HFFc6 (cell line): ENCODE measurements at regions not wholly inside any gene's neighbourhood (a gene's known extent, or its start where the extent isn't known, plus 50 kb on each side); places are given as distances from the start of the nearest gene placed in this dataset.

ENCODE experiments used
- DNase-seq: peaks from one replicate; pipeline ENCODE4 v3.0.0-alpha.2; 2018
- H3K27ac Mint-ChIP-seq: 2 replicates; pipeline ENCODE4 v1.8.0; 2020; ENCODE audit warnings: mild to moderate bottlenecking, mixed read lengths
- H3K27me3 Mint-ChIP-seq: 2 replicates; pipeline ENCODE4 v1.8.0; 2021; ENCODE audit warnings: mild to moderate bottlenecking, moderate library complexity, mixed read lengths; ENCODE audit not compliant: insufficient read depth
- H3K36me3 Mint-ChIP-seq: 2 replicates; pipeline ENCODE4 v1.8.0; 2021; ENCODE audit warnings: low read depth, mixed read lengths
- H3K4me1 Mint-ChIP-seq: 2 replicates; pipeline ENCODE4 v1.8.0; 2020; ENCODE audit warnings: low read depth, mixed read lengths
- H3K4me3 Mint-ChIP-seq: 2 replicates; pipeline ENCODE4 v1.8.0; 2020; ENCODE audit warnings: mild to moderate bottlenecking, moderate library complexity, mixed read lengths
- H3K9me3 Mint-ChIP-seq: 2 replicates; pipeline ENCODE4 v1.8.0; 2020; ENCODE audit warnings: mild to moderate bottlenecking, mixed read lengths
- TF ChIP-seq, protein P1 (sequence below): fragments of 200-600 bp; sonication (generic); IDR thresholded peaks from 2 replicates; pipeline ENCODE4 v1.5.0; 2021; ENCODE audit warnings: antibody characterized with exemption, mild to moderate bottlenecking

DNA sequence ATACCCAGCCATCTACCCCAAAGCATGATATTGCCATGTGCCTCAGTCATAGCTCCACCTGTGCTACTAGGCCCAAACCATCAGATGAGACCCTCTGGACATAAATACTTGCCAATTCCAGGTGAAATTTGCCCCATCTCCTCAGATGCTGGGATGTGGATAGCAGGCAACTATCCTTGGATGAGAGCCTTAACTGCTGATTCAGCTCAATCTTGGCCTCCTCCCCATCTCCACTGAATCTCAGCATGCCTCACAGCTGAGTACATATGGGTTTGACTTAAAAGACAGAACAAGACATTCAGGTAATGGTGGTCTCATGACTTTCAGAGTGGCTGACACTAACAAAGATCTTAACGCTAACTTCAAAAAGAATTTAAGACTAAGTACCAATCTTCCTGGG lies 50.8 kb upstream of the KLHL13 start:
- H3K27ac Mint-ChIP-seq: no peak overlapping the region
- H3K36me3 Mint-ChIP-seq: no peaks in the 10 kb centered on the region; the same call in 1 of the 2 replicates
- H3K4me3 Mint-ChIP-seq: no peak overlapping the region
- DNase-seq: no peak
- no peaks in the 10 kb centered on the region for H3K27me3 Mint-ChIP-seq
- TF ChIP-seq, protein P1, sequence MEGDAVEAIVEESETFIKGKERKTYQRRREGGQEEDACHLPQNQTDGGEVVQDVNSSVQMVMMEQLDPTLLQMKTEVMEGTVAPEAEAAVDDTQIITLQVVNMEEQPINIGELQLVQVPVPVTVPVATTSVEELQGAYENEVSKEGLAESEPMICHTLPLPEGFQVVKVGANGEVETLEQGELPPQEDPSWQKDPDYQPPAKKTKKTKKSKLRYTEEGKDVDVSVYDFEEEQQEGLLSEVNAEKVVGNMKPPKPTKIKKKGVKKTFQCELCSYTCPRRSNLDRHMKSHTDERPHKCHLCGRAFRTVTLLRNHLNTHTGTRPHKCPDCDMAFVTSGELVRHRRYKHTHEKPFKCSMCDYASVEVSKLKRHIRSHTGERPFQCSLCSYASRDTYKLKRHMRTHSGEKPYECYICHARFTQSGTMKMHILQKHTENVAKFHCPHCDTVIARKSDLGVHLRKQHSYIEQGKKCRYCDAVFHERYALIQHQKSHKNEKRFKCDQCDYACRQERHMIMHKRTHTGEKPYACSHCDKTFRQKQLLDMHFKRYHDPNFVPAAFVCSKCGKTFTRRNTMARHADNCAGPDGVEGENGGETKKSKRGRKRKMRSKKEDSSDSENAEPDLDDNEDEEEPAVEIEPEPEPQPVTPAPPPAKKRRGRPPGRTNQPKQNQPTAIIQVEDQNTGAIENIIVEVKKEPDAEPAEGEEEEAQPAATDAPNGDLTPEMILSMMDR: no peak
- H3K4me1 Mint-ChIP-seq: no peaks in the 10 kb centered on the region
- no peaks in the 10 kb centered on the region for H3K9me3 Mint-ChIP-seq

DNA sequence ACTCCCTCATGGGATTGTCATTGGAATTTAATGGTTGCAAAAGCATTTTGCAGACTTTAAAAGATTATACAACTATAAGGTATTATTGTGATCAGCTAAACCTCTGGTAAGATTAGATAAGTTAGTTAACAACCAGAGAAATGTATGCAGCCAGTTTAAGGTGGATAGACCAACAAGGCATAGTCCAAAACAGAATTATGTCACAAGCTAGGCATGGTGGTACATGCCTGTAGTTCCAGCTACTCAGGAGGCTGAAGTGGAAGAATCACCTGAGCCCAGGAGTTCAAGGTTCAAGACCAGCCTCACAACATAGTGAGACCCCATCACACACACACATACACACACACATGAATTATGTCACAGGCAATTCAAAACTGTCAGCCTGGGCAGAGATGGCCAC lies 54.7 kb upstream of the KLHL13 start:
- Mint-ChIP-seq H3K4me1 (no peaks in the 10 kb centered on the region), H3K4me3 (no peak overlapping the region), H3K36me3 (no peaks in the 10 kb centered on the region; the same call in 1 of the 2 replicates), H3K27ac (no peak overlapping the region), H3K27me3 (no peaks in the 10 kb centered on the region), H3K9me3 (no peaks in the 10 kb centered on the region)
- no peak for DNase-seq
- TF ChIP-seq, protein P1: no peak

DNA sequence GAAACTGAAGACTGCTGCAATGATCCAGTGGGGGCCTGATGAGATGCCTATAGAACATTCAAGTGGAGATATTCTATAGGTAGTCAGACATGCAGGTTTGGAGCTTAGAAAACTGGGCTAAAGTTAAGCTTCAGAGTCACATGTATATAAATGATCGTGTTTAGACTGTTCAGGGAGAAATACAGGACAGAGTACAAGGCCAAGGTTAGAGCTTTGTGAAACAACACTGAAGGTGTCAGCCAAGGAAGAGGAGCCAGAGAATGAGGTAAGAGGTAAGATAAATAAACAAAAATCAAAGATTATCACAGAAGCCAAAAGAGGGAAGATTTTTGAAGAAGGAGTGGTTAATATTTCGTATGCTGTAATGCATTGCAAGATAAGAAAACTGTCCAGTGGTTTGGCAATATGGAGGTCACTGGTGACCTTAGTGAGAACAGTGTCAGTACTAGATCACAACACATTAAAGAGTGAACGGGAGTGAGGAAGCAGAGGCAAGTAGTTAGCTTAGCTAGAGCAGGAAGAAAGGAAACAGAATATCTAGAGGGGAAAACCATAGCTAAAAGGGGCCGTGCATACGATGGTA lies 58.0 kb upstream of the KLHL13 start:
- TF ChIP-seq, protein P1: no peak
- no peak overlapping the region for H3K27ac Mint-ChIP-seq
- no peaks in the 10 kb centered on the region for H3K36me3 Mint-ChIP-seq
- no peaks in the 10 kb centered on the region for H3K4me1 Mint-ChIP-seq
- no peak for DNase-seq
- no peaks in the 10 kb centered on the region; the same call in 1 of the 2 replicates for H3K27me3 Mint-ChIP-seq
- no peak overlapping the region for H3K4me3 Mint-ChIP-seq
- H3K9me3 Mint-ChIP-seq: no peaks in the 10 kb centered on the region

DNA sequence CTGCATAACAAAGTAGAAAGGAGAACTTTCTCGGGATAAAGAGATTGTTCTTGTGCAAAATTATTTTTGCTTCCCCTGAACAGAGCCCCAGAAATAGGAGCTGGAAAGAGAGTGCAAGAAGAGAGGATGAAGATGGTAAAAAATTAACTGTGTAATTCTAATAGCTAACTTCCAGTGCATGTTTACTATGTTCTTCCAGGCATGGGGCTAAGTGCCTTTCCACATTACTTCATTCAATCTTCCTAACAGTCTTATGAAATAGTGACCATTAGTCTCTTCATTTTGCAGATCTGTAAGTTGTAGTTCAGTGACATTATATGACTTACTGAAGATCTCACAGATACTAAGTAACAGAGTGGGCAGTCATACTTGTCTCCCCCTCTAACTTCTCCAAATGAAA lies 61.1 kb upstream of the KLHL13 start:
- TF ChIP-seq, protein P1: no peak
- Mint-ChIP-seq H3K9me3 (no peaks in the 10 kb centered on the region), H3K27me3 (no peaks in the 10 kb centered on the region; the same call in 1 of the 2 replicates)

DNA sequence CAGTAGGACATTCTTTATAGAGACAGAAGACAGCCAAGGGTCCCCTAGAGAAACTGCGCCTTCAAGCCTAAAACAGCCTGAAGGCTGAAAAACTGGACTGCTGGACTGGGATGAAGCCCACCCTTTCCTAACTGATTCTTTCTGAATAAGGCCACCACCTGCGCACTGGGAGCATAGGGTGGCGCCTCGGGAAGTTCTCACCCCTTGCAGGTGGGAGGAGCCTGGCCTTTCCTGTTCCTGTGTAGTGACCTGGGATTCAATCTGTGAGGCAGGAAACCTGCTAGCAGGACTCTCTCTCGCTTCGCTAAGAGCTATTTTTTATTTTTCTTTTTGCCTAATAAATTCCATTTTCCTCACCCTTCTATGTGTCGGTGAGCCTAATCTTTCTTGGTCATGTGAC lies 61.8 kb upstream of the KLHL13 start:
- H3K27me3 Mint-ChIP-seq: no peaks in the 10 kb centered on the region; the same call in 1 of the 2 replicates
- no peaks in the 10 kb centered on the region for H3K4me1 Mint-ChIP-seq
- TF ChIP-seq, protein P1: no peak
- H3K4me3 Mint-ChIP-seq: no peak overlapping the region
- no peaks in the 10 kb centered on the region for H3K9me3 Mint-ChIP-seq
- no peak for DNase-seq
- H3K27ac Mint-ChIP-seq: no peak overlapping the region
- no peaks in the 10 kb centered on the region for H3K36me3 Mint-ChIP-seq

More for the DNA sequence above, 61.1 kb upstream of the KLHL13 start:
- Mint-ChIP-seq H3K27ac (no peak overlapping the region), H3K36me3 (no peaks in the 10 kb centered on the region), H3K4me1 (no peaks in the 10 kb centered on the region), H3K4me3 (no peak overlapping the region)
- DNase-seq: no peak
